K562 (cell line): ENCODE measurements at regions not wholly inside any gene's neighbourhood (a gene's known extent, or its start where the extent isn't known, plus 50 kb on each side); places are given as distances from the start of the nearest gene placed in this dataset.

Source experiments
- ATAC-seq: fragments of 200-7000 bp; cut with Tn5 transposase; 3 replicates; pipeline ENCODE4 v1.9.1; 2020; ENCODE audit warnings: moderate library complexity
- BruUV-seq: library from RNA; stranded (reverse); fragments of 400-500 nt; replicated peaks from 2 replicates; lab custom pipeline; 2021; lab: Mats Ljungman, UMichigan
- CTCF ChIA-PET: fragments of 300-600 bp; formaldehyde crosslinking; extraction: SDS; loops from one replicate; lab custom pipeline; 2021; ENCODE audit warnings: low intra/inter-chr PET ratio; lab: Yijun Ruan, JAX
- POLR2A ChIA-PET: fragments of 300-600, 350-650 bp; sonication (Branson Sonifier 250); formaldehyde crosslinking; extraction: SDS; loops from one replicate; lab custom pipeline; 2021; ENCODE audit warnings: antibody characterized with exemption, inconsistent platforms; lab: Yijun Ruan, JAX
- DNase-seq, 4 experiments: peaks; one replicate each; pipeline versions ENCODE4 v3.0.0 to v3.0.0-alpha.2; 2011 to 2018; ENCODE audit warnings: low spot score in 3 of 4, mixed read lengths in 3 of 4; ENCODE audit errors: extremely low read depth in 1 of 4
- FAIRE-seq: peaks from 2 replicates; lab custom pipeline; 2011; peaks lifted over from hg19 to GRCh38; lab: Jason Lieb, UNC
- H2AFZ ChIP-seq: 2 replicates; pipeline ENCODE4 v1.6.0; 2011; ENCODE audit warnings: low read depth, low read length, control low read depth, inconsistent platforms
- H3K27ac ChIP-seq: fragments of 200-600 bp; 3 replicates; pipeline ENCODE4 v1.8.0; 2011; ENCODE audit warnings: low read depth, mild to moderate bottlenecking, control low read depth, inconsistent platforms, low read length, moderate library complexity, mixed read lengths; ENCODE audit errors: extremely low read depth
- H3K27me3 ChIP-seq, 2 experiments: fragments of 300-600 bp in 1 of 2; 2 replicates in 1 of 2; 3 replicates in 1 of 2; pipeline versions ENCODE4 v1.6.0 to v1.8.0; 2011; ENCODE audit warnings: inconsistent platforms in 2 of 2, low read length in 2 of 2, mild to moderate bottlenecking in 1 of 2, mixed read lengths in 1 of 2, moderate library complexity in 1 of 2; ENCODE audit not compliant: control insufficient read depth in 2 of 2, insufficient read depth in 2 of 2
- H3K36me3 ChIP-seq: fragments of 300-600 bp; 3 replicates; pipeline ENCODE4 v1.8.0; 2011; ENCODE audit warnings: mild to moderate bottlenecking, low read length, inconsistent platforms; ENCODE audit not compliant: control insufficient read depth, insufficient read depth
- H3K4me1 ChIP-seq, 2 experiments: fragments of 200-600 bp in 1 of 2; replicated peaks in 1 of 2; 2 replicates in 1 of 2; 3 replicates in 1 of 2; pipeline versions ENCODE4 v1.5.1 to v1.8.0; 2011; ENCODE audit warnings: inconsistent platforms in 2 of 2, low read length in 2 of 2, mild to moderate bottlenecking in 1 of 2, mixed read lengths in 1 of 2, moderate library complexity in 1 of 2; ENCODE audit not compliant: control insufficient read depth in 2 of 2, insufficient read depth in 2 of 2
- H3K4me2 ChIP-seq: 2 replicates; pipeline ENCODE4 v1.6.1; 2011; ENCODE audit warnings: low read length, control low read depth, inconsistent platforms, mixed read lengths; ENCODE audit not compliant: insufficient read depth
- H3K4me3 ChIP-seq: fragments of 200-600 bp; sonication (generic), shearing (Covaris generic); 2 replicates; pipeline ENCODE4 v1.5.1; 2016; ENCODE audit warnings: control low read depth, inconsistent platforms
- H3K79me2 ChIP-seq: fragments of 200-600 bp; 3 replicates; pipeline ENCODE4 v1.8.0; 2011; ENCODE audit warnings: low read length, inconsistent platforms; ENCODE audit not compliant: control insufficient read depth, insufficient read depth
- H3K9ac ChIP-seq, 2 experiments: 2 replicates each; pipeline versions ENCODE4 v1.6.0 to v1.6.1; 2011; ENCODE audit warnings: low read depth in 2 of 2, low read length in 2 of 2, control low read depth in 1 of 2, inconsistent platforms in 1 of 2, mild to moderate bottlenecking in 1 of 2, mixed read lengths in 1 of 2; ENCODE audit not compliant: insufficient read depth in 1 of 2
- H3K9me1 ChIP-seq: one replicate; pipeline ENCODE4 v1.6.0; 2011; ENCODE audit warnings: inconsistent platforms, mild to moderate bottlenecking, low read length, moderate library complexity; ENCODE audit not compliant: control insufficient read depth, insufficient read depth
- H3K9me3 ChIP-seq: replicated peaks from 2 replicates; pipeline ENCODE4 v1.5.1; 2011; ENCODE audit warnings: low read depth, low read length, inconsistent platforms; ENCODE audit not compliant: control insufficient read depth, insufficient read depth
- H4K20me1 ChIP-seq: replicated peaks from 2 replicates; pipeline ENCODE4 v1.6.1; 2011; ENCODE audit warnings: low read length, inconsistent platforms, mixed read lengths; ENCODE audit not compliant: control insufficient read depth, insufficient read depth
- CEBPB ChIP-seq: fragments of 450-650 bp; IDR thresholded peaks from 2 replicates; pipeline ENCODE4 v1.6.1; 2016; ENCODE audit warnings: missing genetic modification characterization, missing compliant biosample characterization
- E2F8 ChIP-seq: fragments of 450-650 bp; IDR thresholded peaks from 2 replicates; pipeline ENCODE4 v1.7.1; 2018; ENCODE audit warnings: mild to moderate bottlenecking, low read depth; ENCODE audit not compliant: partially characterized antibody
- ELK1 ChIP-seq: sonication (generic); formaldehyde crosslinking; IDR thresholded peaks from 2 replicates; pipeline ENCODE4 v1.8.1; 2022; ENCODE audit warnings: missing genetic modification reagents
- HLTF ChIP-seq: fragments of 450-650 bp; IDR thresholded peaks from 2 replicates; pipeline ENCODE4 v1.6.1; 2016
- SMARCE1 ChIP-seq: fragments of 450-650 bp; IDR thresholded peaks from 2 replicates; pipeline ENCODE4 v1.7.1; 2016; ENCODE audit warnings: mild to moderate bottlenecking
- WGBS: fragments of 100-300 bp; shearing (Covaris generic); methylation state at CpG from one replicate; pipeline ENCODE4 v1.1.6; 2016; ENCODE audit warnings: low coverage, mixed read lengths; ENCODE audit not compliant: insufficient coverage; ENCODE audit errors: missing lambda C conversion rate; 5-methylcytosine and 5-hydroxymethylcytosine counted together
- in situ Hi-C: fragments of 300-500 bp; cut with MboI; formaldehyde crosslinking; loops from 4 replicates; pipeline ENCODE4 v1.15.0; 2018; ENCODE audit warnings: inconsistent platforms, mixed read lengths
- intact Hi-C: fragments of 100-400 bp; cut with micrococcal nuclease; formaldehyde crosslinking; loops from 2 replicates; pipeline ENCODE4 v1.14.2; 2022

- Histone ChIP-seq H3K27me3 (peaks cover 0 to 17% of the 10 kb centered on the region in 2 experiments; a peak in 3 of 5 replicates), H3K4me2 (no peak overlapping the region), H3K79me2 (no peaks in the 10 kb centered on the region), H3K9ac (0 out of 4 replicates have a peak overlapping the region, but pooled peaks of 1 of the 2 experiments have one; percentile 20), H3K4me3 (no peak overlapping the region), H4K20me1 (no peaks in the 10 kb centered on the region), H3K36me3 (no peaks in the 10 kb centered on the region), H2AFZ (no peak overlapping the region), H3K9me3 (no peaks in the 10 kb centered on the region), H3K4me1 (peaks cover 0 to 4% of the 10 kb centered on the region in 2 experiments; a peak in 1 of 5 replicates), H3K27ac (no peak overlapping the region), H3K9me1 (no peaks in the 10 kb centered on the region)
- ATAC-seq (no peak), FAIRE-seq (no peak), DNase-seq (no peak)
- no TSS peak for BruUV-seq
- intact Hi-C loops (loop anchor here (5.0 kb wide), 1 partner anchor 59 kb away; the partner anchor contains the start of gene L3MBTL3), in situ Hi-C loops (no loop called here)
- 3% methylated on average over 19 of the region's 19 CpGs for WGBS
- ChIA-PET POLR2A (interaction anchor here (0.5 kb wide), 1 partner anchor 482 kb away, joined by 4 read pairs; no protein-coding TSS in a partner anchor), CTCF (no interaction called here)
- TF ChIP-seq SMARCE1 = no peak
- no peak for TF ChIP-seq ELK1 (CRISPR knock-in tag)
- no peak for TF ChIP-seq E2F8
- no peak for TF ChIP-seq CEBPB
- no peak for TF ChIP-seq HLTF
Measured at GRCh38 chr6:129957941-129958898, 60.2 kb upstream of the L3MBTL3 start.
